ENCODE measurements at regions not wholly inside any gene's neighbourhood (a gene's known extent, or its start where the extent isn't known, plus 50 kb on each side); places are given as distances from the start of the nearest gene placed in this dataset.

DNA sequence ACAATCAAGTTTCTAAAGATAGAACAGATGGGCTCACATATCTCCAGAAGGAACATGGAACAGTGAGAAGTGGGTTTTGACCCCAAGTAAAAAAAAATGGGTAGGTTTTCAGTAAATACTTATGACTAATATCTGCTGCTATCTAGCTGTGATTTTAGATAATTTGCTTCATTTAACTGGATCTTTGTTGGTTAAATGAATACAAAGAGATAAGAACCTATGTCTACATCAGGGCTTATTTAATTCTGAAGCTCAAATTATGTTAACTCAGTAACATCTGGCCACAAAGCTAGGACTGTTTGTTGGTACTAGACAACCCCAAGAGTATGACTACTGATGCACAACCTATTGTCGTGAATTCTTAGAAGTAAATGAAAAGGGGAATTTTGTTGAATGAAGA, 144.4 kb upstream of the SESN3 start:
- DNase-seq: no peak

DNA sequence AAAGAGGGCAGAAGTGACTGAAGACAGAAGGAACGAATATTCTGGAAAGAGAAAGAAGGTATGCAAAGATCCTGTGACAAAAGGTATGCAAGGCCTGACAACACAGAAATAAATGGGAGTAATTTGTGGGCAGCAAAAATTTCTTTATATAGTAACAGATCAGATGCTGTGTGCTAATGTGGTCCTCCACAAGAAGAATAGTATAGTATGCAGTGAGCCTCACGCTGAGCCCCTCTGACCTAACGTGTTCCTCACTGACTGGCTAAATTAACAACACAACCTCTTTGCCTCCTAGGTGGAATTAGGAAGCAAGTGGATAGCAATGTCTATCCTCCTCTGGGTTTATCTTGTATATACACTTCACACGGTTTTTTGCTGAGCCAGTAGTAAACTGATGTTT, 143.1 kb upstream of the SESN3 start:
- no peak for DNase-seq

DNA sequence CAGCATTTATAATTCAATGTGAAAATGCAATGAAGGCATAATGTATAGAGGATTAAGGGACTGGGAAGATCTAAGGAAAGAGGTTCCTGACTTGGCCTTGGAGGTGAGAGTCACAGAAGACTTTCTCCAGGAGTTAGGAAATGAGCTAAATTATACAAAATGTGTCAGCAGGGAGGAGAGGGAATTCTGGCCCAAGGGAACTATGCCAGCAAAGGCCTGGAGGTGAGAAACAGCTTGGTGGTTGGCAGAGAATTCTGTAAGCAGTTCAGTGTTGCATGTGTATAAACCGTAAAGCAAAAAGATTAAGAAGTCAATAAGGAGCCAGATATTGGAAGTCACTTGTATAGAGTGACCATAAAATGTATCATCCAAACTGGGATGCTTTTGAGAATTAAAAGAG, 142.2 kb upstream of the SESN3 start:
- DNase-seq: no peak

DNA sequence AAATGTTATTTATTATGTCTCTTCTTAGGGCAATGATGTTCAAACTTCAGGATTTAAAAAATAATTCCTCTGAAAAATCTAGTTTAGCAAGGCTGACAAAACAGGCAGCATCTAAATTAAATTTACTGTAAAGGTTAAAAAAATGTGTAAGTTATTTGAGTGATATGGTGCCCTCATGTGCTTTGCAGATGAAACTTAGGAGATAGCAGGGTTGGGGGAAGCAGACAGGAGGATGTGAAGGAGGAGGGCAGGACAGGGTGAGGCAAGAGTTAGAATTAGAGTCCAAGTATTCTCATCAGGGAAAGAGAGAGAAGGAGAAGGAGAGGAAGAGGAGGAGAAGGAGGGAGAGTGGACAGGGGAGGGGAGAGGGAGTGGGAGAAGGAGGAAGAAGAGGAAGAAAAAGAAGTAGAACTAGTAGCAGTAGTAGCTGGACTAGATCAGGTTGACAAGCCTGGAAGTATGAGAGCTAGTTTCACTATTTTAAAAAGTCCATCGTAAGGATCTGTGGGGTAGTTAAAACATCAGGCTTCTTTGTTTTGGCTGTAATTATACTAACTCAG, 141.2 kb upstream of the SESN3 start:
- DNase-seq: no peak

DNA sequence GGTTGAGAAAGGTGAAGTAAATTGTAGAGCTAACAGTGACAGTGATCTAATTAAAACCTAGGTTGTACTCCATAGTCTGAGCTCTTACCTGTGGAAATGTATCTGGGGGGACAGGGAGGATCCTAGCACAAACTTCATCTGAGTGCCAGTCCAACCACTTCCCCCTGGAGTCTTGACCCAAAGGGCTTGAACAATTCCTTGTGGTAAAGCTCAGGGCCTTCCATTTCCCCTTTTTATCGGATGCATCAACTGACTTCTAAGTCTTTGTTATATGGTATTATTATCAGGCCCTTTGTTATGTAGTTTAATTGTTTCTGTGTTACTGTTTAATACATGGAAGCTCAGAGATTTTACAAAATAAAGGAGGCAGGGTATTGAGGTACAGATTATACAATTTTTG, 140.2 kb upstream of the SESN3 start:
- DNase-seq: no peak

DNA sequence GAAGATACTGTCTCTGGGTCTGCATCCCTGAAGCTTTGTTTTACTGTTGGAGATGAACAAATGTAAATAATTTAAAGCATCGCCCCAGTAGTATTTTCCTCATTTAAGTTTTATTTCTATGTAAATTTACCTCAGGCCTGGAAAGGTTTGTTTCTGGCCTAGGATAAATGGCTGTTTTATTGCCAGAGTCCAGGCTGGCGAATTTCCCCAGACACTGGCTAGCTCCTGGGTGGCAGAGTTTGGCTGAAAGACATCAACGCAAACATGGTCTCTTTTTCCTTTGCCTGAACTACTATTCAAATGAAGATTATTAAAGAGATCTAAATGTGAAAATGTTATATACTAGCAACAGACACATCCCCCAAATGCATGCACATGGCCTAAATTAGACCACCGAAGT, 136.7 kb upstream of the SESN3 start:
- DNase-seq: no peak

DNA sequence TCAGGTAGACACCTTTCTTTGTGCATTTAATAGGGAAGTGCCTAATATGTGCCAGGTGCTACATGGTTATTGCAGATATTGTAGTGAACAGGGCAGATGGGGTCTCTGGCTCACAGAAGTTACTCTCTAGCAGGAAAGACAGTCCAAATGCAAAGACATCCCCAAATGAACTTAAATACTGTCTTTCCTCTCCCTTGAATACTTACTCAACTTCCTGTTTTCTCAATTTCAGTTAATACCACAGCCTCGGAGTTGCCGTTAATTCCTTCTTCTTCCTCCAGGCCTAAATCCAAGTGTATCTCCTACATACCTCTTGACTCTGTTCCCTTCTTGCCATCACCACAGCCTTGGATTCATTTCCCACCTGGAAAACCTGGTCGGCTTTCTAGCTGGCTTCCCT, 134.3 kb upstream of the SESN3 start:
- DNase-seq: no peak

DNA sequence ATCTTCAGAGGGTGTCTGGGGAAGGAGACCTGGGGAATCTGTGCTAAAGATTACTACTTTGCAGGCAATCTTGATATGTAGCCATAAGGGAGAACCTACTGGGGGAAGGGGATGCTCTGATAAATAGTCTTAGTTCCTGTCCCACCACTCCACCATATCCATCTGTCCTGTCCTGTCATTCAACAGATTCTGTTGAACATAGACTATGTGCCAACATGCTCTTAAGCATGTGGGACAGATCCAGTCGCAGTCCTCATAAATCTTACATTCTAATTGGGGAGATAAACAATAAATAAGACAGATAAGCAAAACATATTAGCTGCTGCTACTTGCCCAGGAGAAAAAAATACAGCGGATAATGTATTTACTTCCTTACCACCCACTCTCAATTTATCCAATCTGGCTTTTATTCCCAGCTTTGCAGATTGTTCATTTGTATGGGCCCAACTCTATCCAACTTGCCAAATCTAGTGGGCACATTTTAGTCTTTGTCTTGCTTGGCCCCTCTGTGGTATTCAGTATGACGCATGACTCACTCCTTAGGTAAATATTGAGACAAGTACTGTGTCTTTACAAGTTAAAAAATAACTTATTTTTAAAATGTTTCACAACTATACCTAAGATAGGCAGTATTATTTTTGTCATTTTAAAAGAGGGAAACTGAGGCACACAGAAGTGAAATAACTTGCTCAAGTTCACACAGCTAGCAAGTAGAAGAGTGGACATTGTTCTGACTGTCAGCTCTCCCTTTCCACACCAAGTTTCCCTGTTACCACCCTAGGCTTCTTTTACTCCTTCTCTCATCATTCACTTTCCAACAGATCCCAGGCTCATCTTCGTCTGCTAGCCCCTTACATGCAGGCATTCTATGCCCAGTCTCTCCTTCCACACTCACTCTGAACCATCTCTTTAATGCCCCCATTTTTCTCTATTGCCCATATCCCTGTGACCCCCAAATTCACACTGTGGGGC, 133.6 kb upstream of the SESN3 start:
- no peak for DNase-seq

DNA sequence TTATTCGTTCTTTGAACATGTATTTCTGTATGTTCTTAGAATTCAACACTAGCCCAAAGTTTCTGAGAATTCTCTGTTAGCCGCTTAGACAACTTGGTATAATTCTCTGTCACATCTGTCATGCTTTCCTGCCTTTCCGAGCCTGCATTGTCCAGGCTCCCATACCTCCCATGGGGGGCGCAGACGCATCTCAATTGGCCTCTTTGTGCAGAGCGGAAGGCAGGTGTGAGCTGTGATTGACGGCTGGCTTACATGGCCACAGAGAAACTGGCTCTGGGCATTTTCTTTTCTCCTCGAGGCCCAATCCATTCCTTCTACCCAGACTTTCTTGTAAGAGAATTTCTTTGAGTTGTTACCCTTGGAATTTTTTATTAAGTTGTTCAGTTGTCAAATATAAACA, 132.7 kb upstream of the SESN3 start:
- DNase-seq: no peak

DNA sequence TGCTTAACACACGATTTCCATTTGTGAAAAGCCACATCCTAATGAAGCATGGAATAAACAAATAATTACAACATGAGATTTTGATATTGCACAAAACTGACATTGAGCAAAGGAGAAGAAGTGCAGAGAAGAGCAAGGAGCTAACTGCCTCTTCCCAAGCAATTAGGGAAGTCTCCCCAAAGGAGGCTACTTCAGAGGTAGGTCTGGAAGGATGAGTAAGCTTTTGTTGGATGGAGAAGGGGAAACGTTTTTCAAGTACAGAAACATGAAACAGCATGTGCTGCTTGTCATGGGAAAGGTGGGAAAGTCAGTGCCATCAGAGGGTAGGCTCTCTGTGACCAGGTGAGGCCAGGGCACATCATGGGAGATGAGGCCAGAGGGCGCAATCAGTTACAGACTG, 132.2 kb upstream of the SESN3 start:
- no peak for DNase-seq

DNA sequence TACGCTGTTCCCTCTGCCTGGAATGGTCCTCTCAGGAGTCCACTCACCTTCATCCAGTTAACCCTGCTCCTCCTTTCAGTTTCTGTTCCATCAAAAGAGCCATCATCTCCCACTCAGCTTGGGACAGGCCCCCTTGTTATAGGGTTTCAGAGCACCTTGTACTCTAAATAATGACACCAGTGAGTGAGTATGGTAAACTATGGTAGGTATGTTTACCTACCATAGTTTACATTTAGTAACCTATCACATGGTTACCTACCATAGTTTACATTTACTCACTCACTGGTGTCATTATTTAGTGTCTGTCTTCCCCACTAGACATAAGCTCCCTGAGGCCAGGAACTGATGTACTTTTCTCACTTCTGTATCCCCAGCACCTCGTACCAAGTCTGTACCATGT, 130.2 kb upstream of the SESN3 start:
- DNase-seq: no peak

DNA sequence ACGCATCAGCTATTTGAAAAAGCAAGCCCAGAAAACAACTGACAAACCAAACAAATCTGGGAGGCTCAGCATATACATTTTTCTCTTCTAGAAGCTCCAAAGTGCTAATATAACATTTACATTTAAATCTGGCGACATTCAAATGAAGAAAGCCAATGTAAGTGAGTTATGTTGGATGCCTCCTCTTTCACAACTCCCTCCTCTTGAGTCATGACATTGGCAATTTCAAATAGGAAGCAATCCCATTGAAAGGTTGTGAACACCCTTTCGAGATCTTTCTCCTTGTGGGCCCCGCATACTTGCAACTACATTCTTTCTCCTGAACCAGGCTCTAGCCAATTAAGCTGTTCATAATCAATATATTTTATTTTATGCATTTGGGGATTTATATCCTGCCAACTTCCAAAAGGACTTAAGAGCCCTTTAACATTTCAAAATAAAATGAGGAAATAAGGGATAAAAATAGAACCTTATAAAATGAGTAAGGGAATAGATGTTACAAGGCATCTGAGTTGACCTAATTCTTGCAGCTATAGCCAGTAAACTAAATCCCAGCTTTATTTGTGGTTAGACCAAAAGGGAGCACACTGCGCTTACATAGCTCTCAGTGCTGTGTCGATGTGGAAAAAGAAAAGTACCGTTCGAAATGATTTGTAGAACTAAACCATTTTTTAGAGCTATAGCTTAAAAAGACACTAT, 129.5 kb upstream of the SESN3 start:
- no peak for DNase-seq

DNA sequence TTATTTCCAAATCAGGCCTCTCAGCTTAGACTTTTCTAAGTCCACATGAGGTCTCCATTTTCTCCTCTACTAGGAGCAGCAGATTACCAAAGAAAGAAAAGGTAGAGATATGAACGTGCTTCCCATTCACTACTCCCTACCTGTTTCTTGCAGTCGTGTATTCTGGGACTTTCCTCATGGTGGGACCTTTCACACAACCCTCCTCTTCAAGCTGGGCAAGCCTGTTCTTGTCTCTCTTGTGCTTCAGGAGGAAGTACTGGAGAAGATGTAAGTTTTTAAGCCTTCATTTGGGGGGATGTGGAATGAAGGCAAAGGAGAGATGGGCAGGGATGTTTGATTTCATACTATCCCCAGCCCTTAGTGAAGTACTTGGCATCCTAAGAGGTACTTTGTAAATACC, 128.8 kb upstream of the SESN3 start:
- DNase-seq: no peak

DNA sequence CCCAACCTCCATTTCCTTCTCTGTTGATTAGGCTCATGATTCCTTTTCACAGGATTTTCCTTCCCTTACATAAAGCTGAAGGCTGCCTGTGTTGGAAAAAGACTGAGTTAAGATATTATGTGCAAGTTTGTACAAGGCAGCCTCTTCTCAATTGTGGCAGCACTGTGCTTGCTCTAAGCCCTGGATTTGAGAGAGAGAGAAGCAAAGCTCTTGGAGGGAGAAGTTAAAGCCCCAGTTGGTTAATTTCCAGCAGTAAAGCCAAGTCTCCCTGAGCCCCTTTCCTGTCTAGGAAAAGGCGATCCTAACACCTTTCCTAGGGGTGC, 128.3 kb upstream of the SESN3 start:
- no peak for DNase-seq

DNA sequence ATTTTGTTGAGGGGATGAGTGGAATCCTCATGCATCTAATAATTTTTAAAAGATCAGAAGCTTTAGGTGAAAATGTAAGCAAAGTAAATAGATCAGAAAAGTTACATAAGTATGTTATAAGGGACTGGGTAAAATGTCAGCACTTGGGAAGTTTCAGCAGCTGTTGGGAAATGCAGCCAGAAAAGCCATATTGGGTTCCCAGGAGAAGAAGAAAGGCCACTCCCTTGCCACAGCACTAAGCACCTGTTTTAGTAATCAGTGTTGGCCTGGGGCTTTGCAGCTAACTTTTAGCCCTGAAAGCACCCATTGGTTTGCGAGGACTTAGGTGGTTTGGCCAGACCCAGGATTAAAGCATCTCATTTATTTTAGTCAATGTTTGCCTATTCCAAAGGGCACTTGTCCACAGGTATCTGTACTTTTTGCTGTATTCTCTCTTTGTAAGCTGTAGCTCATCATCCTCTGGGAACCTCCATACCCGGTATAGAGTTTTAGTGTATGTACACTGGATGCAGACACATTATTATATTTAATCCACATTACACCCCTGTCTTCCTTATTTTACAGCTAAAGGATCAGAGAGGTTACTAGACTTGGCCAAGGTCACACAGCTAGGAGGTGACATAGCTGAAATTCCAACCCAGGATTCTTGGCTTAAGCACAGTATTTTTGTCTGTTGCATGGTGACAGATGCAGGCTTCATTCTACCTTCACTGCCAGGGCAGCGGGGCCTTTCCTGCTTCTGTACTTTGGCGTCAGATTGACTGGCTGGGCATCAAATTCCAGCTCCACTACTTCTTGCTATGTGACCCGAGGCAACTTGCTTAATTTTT, 127.7 kb upstream of the SESN3 start:
- DNase-seq: no peak

DNA sequence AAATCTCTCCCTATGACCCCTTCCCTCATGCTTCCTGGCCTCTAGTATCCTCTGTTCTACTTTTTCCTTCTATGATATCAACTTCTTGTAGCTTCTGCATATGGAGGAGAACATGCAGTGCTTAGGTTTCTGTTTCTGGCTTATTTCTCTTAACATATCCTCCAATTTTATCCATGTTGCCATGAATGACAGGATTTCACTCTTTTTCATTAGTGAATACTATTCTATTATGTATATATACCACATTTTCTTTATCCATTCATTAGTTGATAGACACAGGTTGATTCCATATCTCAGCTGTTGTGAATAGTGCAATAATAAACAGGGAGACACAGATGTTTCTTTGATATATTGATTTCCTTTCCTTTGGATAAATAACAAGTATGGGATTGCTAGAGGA, 123.3 kb upstream of the SESN3 start:
- no peak for DNase-seq

DNA sequence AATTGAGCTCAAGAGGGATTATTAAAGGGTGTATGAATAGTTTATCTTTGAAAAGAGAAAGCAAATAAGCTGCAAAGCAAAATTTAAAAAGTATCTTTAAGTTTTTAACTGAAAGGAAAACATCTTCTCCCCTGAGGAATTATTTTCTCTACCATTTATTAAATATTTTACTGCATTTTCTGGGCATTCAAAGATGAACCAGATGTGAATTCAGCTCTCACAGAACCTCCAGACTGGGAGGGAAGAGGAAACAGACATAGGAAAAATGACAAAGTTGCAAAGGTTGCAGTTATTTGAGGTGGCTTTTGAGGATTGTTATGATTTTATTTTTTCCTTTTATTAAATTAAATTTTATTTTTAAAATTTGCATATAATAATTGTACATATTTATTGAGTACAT, 122.7 kb upstream of the SESN3 start:
- no peak for DNase-seq

DNA sequence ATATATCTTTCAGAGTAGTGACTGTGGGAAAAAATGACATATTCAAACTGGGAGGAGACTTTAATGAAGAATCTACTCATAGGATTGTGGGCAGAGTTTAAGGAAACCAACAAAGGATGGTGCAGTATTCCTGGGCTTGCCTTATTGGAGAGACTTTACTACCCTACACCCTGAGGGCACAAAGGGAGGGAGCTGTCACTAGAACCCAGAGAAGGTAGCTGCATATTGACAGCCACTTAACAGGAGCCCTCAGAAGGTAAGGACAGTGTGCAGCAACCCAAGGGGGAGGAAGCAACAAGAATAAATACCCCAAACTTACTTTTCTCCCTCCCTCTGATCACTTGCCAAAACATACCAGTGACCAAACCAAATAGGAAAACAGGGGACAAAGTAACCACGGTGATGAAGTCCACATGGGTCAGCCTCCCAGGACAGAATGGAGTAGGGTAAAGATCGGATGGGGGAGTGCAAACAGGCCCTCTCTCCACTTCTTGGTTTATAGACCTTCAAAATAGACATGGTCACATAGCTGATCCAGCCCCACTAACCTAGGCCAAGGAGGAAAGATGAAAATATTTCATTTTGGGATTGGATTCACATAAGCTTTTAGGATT, 121.8 kb upstream of the SESN3 start:
- no peak for DNase-seq

DNA sequence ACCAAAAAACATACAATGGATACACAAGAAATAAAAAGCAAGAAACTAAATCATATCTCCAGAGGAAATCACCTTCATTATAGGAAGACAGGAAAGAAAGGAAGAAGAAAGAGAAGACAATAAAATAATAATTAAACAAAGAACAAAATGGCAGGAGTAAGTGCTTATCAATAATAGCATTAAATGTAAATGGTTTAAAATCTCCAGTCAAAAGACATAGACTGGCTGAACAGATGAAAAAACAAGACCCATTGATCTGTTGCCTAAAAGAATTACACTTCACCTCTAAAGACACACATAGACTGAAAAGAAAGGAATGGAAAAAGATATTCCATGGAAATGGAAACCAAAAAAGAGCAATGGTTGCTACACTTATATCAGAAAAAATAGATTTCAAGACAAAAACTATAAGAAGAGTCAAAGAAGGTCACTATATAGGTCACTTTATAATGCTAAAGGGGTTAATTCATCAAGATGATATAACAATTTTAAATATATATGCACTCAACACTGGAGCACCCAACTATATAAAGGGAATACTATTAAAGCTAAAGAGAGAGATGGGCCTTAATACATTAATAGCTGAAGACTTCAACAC, 118.4 kb upstream of the SESN3 start:
- DNase-seq: no peak

DNA sequence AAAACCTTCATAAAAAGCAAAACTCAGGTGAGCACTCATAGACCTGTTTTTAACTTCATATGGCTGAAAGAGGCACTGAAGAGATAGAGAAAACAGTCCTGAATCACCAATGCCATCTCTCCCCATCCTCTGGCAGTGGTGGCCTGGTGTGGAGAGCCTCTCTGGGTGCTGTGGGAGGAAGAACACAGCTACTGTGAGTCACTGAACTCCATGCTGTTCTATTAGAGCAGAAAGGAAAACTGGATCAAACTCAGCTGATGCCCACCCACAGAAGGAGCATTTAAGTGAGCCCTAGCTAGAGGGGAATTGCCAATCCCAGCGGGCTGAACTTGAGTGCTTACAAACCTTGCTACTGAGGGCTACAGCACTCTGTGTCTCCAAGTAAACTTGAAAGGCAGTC, 115.3 kb upstream of the SESN3 start:
- DNase-seq: peak; percentile 26

DNA sequence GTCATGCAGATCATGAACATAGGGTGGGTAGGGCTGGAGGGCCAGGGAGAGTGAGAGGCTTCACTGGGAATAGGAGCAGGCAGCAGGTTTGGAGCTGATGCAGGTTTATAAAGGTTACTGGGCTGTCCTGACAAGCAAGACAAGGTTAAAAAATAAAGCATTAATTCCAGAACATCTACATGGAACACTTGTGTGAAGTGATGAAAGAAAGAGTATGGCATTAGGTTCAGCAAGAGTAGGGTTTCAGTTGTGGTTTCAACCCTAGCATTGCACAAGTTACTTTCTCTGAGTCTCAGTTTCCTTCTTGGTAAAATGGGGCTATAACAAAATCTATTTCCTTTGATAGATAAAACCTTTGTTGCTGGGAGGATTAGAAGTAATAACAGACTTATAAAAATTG, 114.6 kb upstream of the SESN3 start:
- no peak for DNase-seq

DNA sequence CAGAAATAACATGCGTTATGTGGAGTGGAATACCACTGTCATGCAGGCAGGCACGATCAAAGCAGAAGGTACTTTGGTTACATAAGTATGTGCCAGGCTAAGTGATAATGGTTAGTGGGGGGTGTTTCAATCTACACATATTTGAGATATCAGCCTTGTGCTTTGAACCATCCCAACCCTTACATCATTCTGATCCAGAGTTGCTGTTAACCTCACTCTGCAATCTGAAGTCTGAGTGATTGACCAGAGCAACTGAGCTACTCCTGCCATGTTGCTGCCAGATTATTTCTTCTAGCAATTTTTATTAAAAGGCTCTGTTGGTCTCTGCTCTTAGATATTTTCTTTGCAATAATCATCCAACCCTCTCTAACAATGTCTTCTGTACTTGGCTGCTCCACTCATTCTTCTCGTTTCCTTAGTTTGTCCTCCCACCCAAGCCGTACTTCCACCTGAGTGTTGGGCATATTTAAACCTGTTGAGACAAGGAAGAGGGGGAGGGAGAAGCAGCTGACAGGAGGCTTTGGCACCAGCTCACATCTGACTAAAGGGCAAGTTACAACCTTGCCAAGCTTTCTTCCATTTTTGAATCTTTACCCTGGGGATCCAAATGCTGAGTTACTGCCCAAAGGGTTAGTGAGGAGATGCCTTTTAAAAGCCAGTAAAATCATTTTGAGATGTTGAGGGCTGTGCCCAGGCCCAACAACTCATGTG, 114.1 kb upstream of the SESN3 start:
- DNase-seq: no peak
